MM.1S (cell line): ENCODE measurements at regions not wholly inside any gene's neighbourhood (a gene's known extent, or its start where the extent isn't known, plus 50 kb on each side); places are given as distances from the start of the nearest gene placed in this dataset.

Experiments used
- DNase-seq: peaks from one replicate; pipeline ENCODE4 v3.0.0-alpha.2; 2015
- H2AFZ ChIP-seq: fragments of 300-600 bp; sonication (generic); 2 replicates; pipeline ENCODE4 v1.6.0; 2016; ENCODE audit warnings: antibody characterized with exemption, low read length
- H3F3A ChIP-seq: fragments of 300-600 bp; sonication (generic); 2 replicates; pipeline ENCODE4 v1.6.1; 2016; ENCODE audit warnings: mild to moderate bottlenecking, antibody characterized with exemption, low read length, moderate library complexity, mixed read lengths; ENCODE audit not compliant: insufficient read depth
- H3K27ac ChIP-seq: fragments of 300-600 bp; sonication (generic); 2 replicates; pipeline ENCODE4 v1.5.1; 2016; ENCODE audit warnings: mild to moderate bottlenecking, low read length
- H3K27me3 ChIP-seq: fragments of 300-600 bp; sonication (generic); replicated peaks from 2 replicates; pipeline ENCODE4 v1.6.0; 2016; ENCODE audit warnings: low read length; ENCODE audit not compliant: insufficient read depth
- H3K36me3 ChIP-seq: fragments of 300-600 bp; sonication (generic); replicated peaks from 2 replicates; pipeline ENCODE4 v1.6.1; 2016; ENCODE audit warnings: mild to moderate bottlenecking, low read length, mixed read lengths; ENCODE audit not compliant: insufficient read depth
- H3K4me1 ChIP-seq: fragments of 300-600 bp; sonication (generic); 2 replicates; pipeline ENCODE4 v1.6.1; 2016; ENCODE audit warnings: low read length, mixed read lengths
- H3K4me2 ChIP-seq: fragments of 300-600 bp; sonication (generic); 2 replicates; pipeline ENCODE4 v1.6.0; 2016; ENCODE audit warnings: low read depth, low read length
- H3K4me3 ChIP-seq: fragments of 300-600 bp; sonication (generic); 2 replicates; pipeline ENCODE4 v1.5.1; 2016; ENCODE audit warnings: low read length, mixed read lengths
- H3K79me2 ChIP-seq: fragments of 300-600 bp; sonication (generic); 2 replicates; pipeline ENCODE4 v1.6.1; 2016; ENCODE audit warnings: mixed run types, low read length, mixed read lengths
- H3K9ac ChIP-seq: fragments of 300-600 bp; sonication (generic); 2 replicates; pipeline ENCODE4 v1.6.1; 2016; ENCODE audit warnings: low read length, mixed read lengths
- H3K9me2 ChIP-seq: fragments of 300-600 bp; sonication (generic); replicated peaks from 2 replicates; pipeline ENCODE4 v1.6.1; 2016; ENCODE audit warnings: mild to moderate bottlenecking, low read length, mixed read lengths; ENCODE audit not compliant: insufficient read depth
- H3K9me3 ChIP-seq: fragments of 300-600 bp; sonication (generic); replicated peaks from 2 replicates; pipeline ENCODE4 v1.6.1; 2016; ENCODE audit warnings: mild to moderate bottlenecking, low read length, mixed read lengths; ENCODE audit not compliant: insufficient read depth
- H4K20me1 ChIP-seq: fragments of 300-600 bp; sonication (generic); 2 replicates; pipeline ENCODE4 v1.6.1; 2016; ENCODE audit warnings: mild to moderate bottlenecking, low read length, moderate library complexity, mixed read lengths; ENCODE audit not compliant: insufficient read depth
- EZH2 ChIP-seq: fragments of 300-600 bp; sonication (generic); optimal IDR thresholded peaks from 2 replicates; pipeline ENCODE3; 2017; ENCODE audit warnings: low read depth, mild to moderate bottlenecking, antibody characterized with exemption, low read length, mixed read lengths
- EZH2phosphoT487 ChIP-seq: fragments of 300-600 bp; sonication (generic); IDR thresholded peaks from 2 replicates; pipeline ENCODE4 v1.6.1; 2018; ENCODE audit warnings: antibody characterized with exemption, low read length
- TF ChIP-seq, protein P1 (sequence below): fragments of 300-600 bp; sonication (generic); IDR thresholded peaks from 2 replicates; pipeline ENCODE4 v1.5.1; 2016; ENCODE audit warnings: antibody characterized with exemption, low read length, mixed read lengths

DNA sequence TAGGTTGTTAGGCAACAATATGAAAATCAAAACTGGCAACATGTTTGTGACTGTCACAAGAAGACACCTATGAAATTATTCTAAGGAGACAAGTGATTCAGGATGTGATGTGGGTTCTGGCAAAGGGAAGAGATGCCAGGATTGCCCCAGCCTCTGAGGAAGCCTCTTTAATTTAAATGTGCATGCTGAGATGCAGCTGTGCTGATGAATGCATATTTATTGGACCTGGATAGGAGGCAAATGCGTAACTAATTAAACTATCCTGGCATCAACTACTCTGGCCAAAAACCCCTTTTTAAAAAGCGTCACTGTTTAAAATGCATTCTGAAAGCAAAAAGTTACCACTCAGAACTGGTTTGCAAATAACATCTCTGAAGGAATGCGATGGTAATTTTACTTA, 176.5 kb upstream of the DPH6 start:
- H3K4me2 ChIP-seq, result no peak overlapping the region
- TF ChIP-seq EZH2phosphoT487 (no peak), EZH2 (no peak)
- TF ChIP-seq, protein P1, sequence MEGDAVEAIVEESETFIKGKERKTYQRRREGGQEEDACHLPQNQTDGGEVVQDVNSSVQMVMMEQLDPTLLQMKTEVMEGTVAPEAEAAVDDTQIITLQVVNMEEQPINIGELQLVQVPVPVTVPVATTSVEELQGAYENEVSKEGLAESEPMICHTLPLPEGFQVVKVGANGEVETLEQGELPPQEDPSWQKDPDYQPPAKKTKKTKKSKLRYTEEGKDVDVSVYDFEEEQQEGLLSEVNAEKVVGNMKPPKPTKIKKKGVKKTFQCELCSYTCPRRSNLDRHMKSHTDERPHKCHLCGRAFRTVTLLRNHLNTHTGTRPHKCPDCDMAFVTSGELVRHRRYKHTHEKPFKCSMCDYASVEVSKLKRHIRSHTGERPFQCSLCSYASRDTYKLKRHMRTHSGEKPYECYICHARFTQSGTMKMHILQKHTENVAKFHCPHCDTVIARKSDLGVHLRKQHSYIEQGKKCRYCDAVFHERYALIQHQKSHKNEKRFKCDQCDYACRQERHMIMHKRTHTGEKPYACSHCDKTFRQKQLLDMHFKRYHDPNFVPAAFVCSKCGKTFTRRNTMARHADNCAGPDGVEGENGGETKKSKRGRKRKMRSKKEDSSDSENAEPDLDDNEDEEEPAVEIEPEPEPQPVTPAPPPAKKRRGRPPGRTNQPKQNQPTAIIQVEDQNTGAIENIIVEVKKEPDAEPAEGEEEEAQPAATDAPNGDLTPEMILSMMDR, result no peak
- no peaks in the 10 kb centered on the region for H3K36me3 ChIP-seq
- no peaks in the 10 kb centered on the region for H3K79me2 ChIP-seq
- no peaks in the 10 kb centered on the region for H3K9me2 ChIP-seq
- H3K9ac ChIP-seq, result no peak overlapping the region
- H4K20me1 ChIP-seq, result no peaks in the 10 kb centered on the region
- H2AFZ ChIP-seq, result no peak overlapping the region
- no peaks in the 10 kb centered on the region for H3F3A ChIP-seq
- no peak overlapping the region for H3K27ac ChIP-seq
- H3K4me3 ChIP-seq, result no peak overlapping the region
- no peaks in the 10 kb centered on the region for H3K9me3 ChIP-seq
- H3K4me1 ChIP-seq, result no peaks in the 10 kb centered on the region
- no peak for DNase-seq
- H3K27me3 ChIP-seq, result no peaks in the 10 kb centered on the region

DNA sequence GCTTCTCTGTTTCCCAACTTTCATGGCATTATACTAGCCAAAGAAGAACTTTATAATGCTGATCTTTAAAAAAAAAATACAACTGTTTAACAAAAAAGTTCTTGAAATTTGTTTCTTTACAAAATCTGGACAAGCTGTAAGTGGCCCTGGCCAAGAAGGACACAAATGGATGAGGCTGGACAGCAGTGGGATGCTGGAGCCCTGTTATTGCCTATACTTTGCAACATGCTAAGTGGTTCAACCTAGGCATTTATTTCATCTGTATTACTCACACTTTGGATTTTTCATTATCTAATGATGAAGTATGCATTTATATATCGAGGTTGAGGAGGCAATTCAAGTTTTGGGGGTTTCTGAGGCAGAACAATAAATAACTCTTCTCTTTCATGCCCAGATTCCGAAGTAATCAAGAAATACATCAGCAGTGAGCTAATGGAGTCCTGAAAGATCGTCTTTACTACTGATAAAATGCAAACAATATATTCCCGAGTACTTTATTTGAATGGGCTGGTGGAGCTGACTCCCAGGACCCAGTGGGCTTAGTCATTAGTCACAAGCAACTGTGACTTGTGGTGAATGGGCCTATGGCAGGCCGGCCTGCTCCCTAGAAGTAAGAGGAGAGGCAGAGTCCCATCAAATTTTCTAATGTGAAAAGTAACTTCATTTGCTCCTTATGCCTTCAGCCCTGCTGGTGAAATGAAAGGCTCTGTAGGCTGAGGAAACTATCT, 177.3 kb upstream of the DPH6 start:
- DNase-seq, result no peak

DNA sequence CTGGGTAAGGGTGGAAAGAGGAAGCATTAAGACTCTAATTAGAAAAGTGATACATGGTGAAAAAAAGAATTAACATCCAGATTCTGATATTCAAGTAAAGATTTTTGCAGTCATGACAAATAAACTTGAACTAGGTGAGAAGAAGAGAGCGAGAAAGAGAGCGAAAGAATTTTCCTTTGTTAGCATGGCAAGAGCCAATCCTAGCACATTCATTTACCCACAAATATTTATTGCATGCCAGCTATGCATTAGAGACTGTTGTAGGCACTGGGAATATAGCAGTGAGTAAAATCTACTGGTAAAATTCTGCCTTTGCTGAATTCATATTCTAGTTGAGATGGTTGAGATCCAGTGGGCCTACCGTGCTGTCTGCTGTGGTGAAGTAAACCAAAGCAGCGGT, 177.9 kb upstream of the DPH6 start:
- Histone ChIP-seq H3K4me2 (no peak overlapping the region), H3F3A (no peaks in the 10 kb centered on the region), H3K9me2 (no peaks in the 10 kb centered on the region), H4K20me1 (no peaks in the 10 kb centered on the region), H3K27me3 (no peaks in the 10 kb centered on the region), H3K9ac (no peak overlapping the region), H3K9me3 (no peaks in the 10 kb centered on the region), H3K36me3 (no peaks in the 10 kb centered on the region), H3K4me3 (no peak overlapping the region), H3K79me2 (no peaks in the 10 kb centered on the region), H3K4me1 (no peaks in the 10 kb centered on the region), H2AFZ (no peak overlapping the region), H3K27ac (no peak overlapping the region)
- TF ChIP-seq, protein P1, result no peak
- TF ChIP-seq EZH2phosphoT487 (no peak), EZH2 (no peak)
- no peak for DNase-seq

More for the DNA sequence above, 177.3 kb upstream of the DPH6 start:
- H4K20me1 ChIP-seq, result no peaks in the 10 kb centered on the region
- no peaks in the 10 kb centered on the region for H3K4me1 ChIP-seq
- no peaks in the 10 kb centered on the region for H3K79me2 ChIP-seq
- H3K4me2 ChIP-seq, result no peak overlapping the region
- H3K27me3 ChIP-seq, result no peaks in the 10 kb centered on the region
- no peaks in the 10 kb centered on the region for H3F3A ChIP-seq
- no peak overlapping the region for H3K9ac ChIP-seq
- no peak overlapping the region for H3K27ac ChIP-seq
- no peaks in the 10 kb centered on the region for H3K36me3 ChIP-seq
- no peak overlapping the region for H2AFZ ChIP-seq
- TF ChIP-seq EZH2 (no peak), EZH2phosphoT487 (no peak)
- TF ChIP-seq, protein P1, result no peak
- no peak overlapping the region for H3K4me3 ChIP-seq
- H3K9me2 ChIP-seq, result no peaks in the 10 kb centered on the region
- H3K9me3 ChIP-seq, result no peaks in the 10 kb centered on the region
